ENCODE measurements at regions not wholly inside any gene's neighbourhood (a gene's known extent, or its start where the extent isn't known, plus 50 kb on each side); places are given as distances from the start of the nearest gene placed in this dataset.
"Not testable (repeated sequence)": the region's sequence is repeated elsewhere in the genome, so short reads cannot be mapped to it uniquely, and the experiment has no call there.

GRCh38 chr1:146630302-146630701 lies 307.8 kb upstream of the NBPF12 start:
- DNase-seq: not testable (repeated sequence)

- not testable (repeated sequence) for DNase-seq
Measured at GRCh38 chr1:146618582-146618981, 319.5 kb upstream of the NBPF12 start.

- not testable (repeated sequence) for DNase-seq
Measured at GRCh38 chr1:146604681-146605080, 333.4 kb upstream of the NBPF12 start.

GRCh38 chr1:146600720-146601307 lies 337.3 kb upstream of the NBPF12 start:
- DNase-seq: not testable (repeated sequence)

GRCh38 chr1:146599906-146600305 lies 338.2 kb upstream of the NBPF12 start:
- not testable (repeated sequence) for DNase-seq

DNA sequence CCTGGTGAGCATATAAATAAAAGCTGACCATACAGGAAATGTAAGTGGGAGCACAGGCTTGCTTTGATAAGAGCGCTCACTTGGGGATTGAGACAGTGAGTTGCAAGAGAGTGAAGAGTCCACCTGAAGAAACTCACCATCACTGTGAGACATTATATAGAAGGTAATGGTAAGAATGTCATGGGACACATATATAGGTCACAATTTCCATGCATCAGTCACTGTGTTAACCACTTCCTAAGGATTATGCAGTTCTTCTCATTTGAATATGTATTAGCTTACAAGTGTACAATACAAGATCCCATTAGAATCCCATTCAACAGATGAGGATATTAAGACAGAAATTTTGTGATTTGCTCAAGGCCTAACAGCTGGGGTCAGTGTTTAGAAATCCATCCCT lies 352.4 kb upstream of the NOTCH2NLA start:
- not testable (repeated sequence) for DNase-seq

GRCh38 chr1:146567541-146567940 lies 338.7 kb upstream of the NOTCH2NLA start:
- DNase-seq: not testable (repeated sequence)

- not testable (repeated sequence) for DNase-seq
Measured at GRCh38 chr1:146558032-146558431, 329.2 kb upstream of the NOTCH2NLA start.

- DNase-seq: not testable (repeated sequence)
Measured at GRCh38 chr1:146556405-146556804, 327.6 kb upstream of the NOTCH2NLA start.

DNA sequence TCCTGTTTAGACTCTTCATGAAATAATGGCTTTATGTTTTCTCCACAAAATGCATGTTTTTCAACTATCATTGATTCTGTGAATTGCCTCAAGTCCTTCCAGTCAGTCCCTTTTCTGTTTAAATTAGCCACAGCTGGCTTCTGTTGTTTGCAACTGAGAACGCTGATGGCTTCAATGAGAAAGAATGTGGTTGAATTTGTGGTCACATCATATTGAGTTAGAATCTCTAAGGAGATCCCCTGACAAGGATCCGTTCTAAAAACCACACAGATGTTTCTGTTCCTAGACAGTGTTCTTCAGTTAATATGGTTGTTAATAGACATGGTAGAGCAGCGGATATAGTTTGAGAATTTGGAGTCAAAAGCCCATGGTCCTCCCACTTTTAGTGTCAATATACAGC lies 323.6 kb upstream of the NOTCH2NLA start:
- DNase-seq: not testable (repeated sequence)

DNA sequence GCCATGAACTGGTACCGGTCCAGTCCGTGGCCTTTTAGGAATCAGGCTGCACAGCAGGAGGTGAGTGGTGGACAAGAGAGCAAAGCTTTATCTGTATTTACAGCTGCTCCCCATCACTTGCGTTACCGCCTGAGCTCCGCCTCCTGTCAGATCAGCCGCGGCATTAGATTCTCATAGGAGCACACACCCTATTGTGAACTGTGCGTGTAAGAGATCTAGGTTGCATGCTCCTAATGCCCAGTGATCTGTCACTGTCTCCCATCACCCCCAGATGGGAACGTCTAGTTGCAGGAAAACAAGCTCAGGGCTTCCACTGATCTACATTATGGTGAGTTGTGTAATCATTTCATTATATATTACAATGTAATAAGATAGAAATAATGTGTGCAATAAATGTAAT lies 319.9 kb upstream of the NOTCH2NLA start:
- DNase-seq: not testable (repeated sequence)

DNA sequence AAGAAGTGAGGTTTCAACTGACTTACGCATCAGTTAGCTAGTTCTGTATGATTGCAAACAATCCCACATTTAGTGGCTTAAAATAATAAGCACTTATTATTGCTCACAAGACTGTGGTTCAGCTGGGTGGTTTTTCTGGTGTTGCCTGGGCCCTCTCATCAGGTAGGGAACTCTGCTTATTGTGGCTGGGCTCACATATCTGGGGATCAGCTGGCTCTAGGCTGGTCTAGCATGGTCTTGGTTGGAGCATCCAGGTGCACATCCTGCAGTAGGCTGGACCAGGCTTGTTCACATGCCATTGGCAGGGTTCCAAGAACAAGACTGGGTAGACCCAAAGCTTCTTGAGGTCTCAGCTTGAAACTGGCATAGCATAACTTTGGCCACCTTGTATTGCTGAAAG lies 317.4 kb upstream of the NOTCH2NLA start:
- DNase-seq: not testable (repeated sequence)

- not testable (repeated sequence) for DNase-seq
Measured at GRCh38 chr1:146537775-146538373, 309.1 kb upstream of the NOTCH2NLA start.

DNA sequence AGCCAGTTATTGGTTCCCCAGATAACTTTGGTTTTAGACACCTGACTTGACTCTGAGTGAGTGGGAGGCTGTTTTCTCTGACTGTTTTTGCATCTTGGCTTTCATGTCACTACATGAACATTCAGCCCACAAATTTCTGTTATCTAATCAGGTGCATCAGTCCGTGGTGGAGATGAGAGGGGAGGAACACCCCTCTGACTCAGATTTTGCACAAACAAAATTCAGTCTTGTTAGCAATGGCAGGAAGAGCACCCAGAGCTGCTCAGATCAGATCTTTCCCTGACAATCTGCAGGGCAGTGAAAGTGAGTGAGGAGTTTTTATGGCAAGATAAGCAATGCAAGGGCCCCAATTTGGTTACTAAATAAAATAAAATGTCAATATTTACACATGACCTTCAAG lies 307.2 kb upstream of the NOTCH2NLA start:
- not testable (repeated sequence) for DNase-seq

- DNase-seq: not testable (repeated sequence)
Measured at GRCh38 chr1:146535575-146535974, 306.8 kb upstream of the NOTCH2NLA start.

GRCh38 chr1:146530958-146531357 lies 302.1 kb upstream of the NOTCH2NLA start:
- DNase-seq: not testable (repeated sequence)

- not testable (repeated sequence) for DNase-seq
Measured at GRCh38 chr1:146522812-146523211, 294.0 kb upstream of the NOTCH2NLA start.

- DNase-seq: not testable (repeated sequence)
Measured at GRCh38 chr1:146522345-146522744, 293.5 kb upstream of the NOTCH2NLA start.

DNA sequence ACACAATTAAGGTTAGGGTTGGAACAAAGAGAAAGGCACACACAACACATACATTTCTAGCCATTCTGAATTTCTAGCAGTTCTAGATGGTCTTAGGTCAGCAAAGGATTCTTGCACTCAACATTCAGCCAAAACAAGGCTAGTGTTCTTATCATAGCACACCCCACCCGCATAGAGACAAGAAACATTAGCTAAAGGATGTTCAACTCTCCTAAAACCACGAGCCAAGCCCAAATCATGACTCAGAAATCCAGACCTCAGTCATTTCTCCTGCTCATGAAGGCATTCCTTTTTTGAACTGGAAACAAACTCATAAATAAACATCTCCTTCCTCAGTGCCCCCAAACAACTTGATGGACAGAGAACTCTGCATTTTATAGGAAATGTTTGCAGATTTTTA lies 293.0 kb upstream of the NOTCH2NLA start:
- DNase-seq: not testable (repeated sequence)

- not testable (repeated sequence) for DNase-seq
Measured at GRCh38 chr1:146513754-146514153, 284.9 kb upstream of the NOTCH2NLA start.

DNA sequence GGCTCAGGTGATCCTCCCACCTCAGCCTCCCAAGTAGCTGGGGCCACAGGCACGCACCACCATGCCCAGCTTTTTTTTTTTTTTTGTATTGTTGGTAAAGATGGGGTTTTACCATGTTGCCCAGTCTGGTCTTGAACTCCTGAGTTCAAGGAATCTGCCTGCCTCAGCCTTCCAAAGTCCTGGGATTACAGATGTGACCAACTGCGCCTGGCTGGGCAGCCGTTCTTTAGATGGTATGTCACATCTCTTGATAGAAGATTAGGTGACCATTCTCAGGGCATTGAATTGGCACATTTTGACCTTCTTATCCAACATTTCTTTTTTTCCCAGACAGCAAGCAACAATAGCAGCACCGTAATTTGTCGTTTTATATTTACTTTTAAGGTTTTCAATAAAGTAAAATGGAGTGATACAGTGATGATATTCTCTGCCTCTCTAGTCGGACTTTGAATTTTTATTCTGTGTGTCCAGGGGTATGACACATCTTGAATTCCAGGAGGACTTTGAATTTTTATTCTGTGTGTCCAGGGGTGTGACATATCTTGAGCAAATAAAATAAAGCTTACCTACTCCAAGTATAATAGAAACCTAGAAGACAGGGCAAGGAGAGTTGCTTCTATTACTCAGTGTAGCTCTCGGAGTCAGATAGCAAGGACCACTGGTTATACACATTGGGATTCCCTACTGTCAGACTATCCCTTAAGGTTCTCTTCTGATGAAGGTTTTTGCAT lies 282.4 kb upstream of the NOTCH2NLA start:
- not testable (repeated sequence) for DNase-seq

GRCh38 chr1:146510248-146510983 lies 281.6 kb upstream of the NOTCH2NLA start:
- not testable (repeated sequence) for DNase-seq

DNA sequence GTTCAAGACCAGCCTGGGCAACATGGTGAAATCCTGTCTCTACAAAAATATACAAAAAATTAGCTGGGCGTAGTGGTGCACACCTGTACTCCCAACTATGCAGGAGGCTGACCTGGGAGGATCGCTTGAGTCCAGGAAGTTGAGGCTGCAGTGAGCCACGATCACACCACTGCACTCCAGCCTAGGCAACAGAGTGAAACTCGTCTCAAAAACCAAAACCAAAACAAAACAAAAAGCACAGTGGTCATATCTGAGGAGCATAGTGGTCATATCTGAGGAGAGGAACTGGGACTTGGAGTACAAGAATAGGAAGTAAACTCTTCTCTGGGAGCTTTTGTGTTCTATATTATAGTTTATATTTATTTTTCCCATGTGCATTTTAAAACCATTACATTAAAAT lies 275.3 kb upstream of the NOTCH2NLA start:
- not testable (repeated sequence) for DNase-seq

All from skin of body (tissue), 1 donor.